ENCODE measurements at regions not wholly inside any gene's neighbourhood (a gene's known extent, or its start where the extent isn't known, plus 50 kb on each side); places are given as distances from the start of the nearest gene placed in this dataset.
"Not testable (repeated sequence)": the region's sequence is repeated elsewhere in the genome, so short reads cannot be mapped to it uniquely, and the experiment has no call there.

DNA sequence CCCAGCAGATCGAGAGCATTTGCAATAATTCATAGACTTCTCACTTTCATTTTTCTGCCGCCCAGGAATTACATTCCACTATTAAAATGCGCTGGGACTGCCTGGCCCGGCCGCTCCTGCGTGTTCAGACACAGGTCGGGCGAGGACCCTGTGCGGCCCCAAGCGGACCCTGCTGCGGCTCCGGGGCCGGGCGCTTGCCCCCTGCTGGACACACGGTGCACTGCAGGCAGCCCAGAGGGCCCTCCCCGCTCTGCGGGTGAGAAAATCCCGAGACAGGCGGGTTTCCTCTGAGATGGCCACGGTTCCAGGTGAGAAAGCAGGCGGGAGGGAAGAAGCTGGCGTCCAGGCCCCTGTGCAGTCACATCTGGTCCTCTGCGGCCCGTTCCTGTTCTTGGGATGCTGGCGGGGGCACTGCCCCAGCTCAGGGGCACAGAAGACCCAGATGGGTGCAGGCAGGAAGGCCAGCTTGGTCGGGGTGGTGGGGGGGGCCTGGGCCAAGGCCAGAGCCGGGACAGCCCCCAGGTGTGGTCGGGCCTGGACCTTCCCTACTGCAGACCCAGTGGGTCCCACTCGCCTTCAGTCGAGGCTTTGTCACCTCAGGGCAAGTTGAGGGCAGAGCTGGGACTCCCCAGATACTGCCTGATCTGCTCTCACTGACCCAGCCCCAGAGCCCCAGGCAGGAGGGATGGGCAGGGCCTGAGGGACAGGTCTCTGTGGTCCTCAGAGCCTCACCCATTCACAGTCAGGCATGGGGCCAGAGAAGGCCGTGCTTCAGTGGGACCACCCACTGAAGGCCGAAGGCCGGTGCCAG, 135.1 kb downstream of the FAM53A start:
- peak; percentile 84 for TF ChIP-seq CTCF (IDR thresholded peaks at IDR 0.05; ENCODE audit: low read depth, low read length)
- H3K9me3 ChIP-seq (ENCODE audit: low read depth); H3K27me3 ChIP-seq; H3K36me3 ChIP-seq; H3K27ac ChIP-seq; H3K4me3 ChIP-seq: not testable (repeated sequence)
- H3K4me1 ChIP-seq (ENCODE audit: low read depth) = peaks cover 12% of the 10 kb centered on the region
- peak; percentile 50 to 66 for DNase-seq (ENCODE audit: low read depth in 1 of 2, low spot score in 1 of 2)

DNA sequence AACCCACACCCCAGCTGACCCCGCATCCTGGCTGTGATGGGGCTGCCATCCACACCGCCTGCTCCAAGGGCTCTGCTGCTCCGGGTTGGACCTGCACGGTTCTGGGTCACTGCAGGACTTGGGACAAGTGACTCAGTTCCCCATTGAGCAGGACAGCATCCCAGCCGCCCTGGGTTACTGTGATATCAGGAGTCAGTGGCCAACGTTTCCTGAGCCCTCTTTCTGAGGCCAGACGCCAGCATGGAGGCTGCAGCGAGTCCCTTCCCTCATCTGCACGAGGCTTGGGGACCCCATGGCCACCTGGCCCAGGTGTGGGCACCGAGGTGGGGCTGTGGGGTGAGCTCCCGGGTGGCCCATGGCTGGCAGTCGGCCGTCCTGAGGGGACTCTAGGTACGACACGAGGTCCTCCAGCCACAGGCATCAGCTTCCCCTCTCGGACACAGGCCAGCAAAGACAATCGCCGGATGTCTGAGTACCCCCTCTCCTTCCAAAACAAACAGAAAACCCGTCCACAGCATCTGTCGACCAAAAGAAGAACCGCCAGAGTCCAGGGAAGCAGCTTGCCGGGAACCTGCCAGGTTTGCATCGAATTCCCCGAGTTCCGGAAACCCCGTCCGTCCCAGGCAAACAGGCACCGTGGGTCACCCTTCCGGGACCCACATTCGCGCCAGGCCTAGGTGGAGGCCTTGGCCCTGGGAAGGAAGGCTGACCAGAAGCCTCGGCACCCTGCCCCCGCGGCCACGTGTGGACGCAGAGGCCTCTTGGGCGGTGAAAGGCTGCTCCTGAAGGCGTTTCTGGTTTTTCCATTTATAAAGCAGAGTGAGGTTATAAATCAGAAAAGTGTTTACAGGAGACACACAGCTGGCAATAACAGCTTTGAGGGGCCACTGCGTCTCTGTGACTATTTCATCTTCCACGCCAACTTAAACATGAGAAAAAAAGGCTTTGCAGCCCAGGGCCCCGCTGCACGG, 136.0 kb downstream of the FAM53A start:
- H3K27ac ChIP-seq = no peak overlapping the region
- DNase-seq (ENCODE audit: low read depth in 1 of 2, low spot score in 1 of 2) = peak in 1 of 2 donors; percentile 39
- H3K4me3 ChIP-seq = no peak overlapping the region
- H3K4me1 ChIP-seq (ENCODE audit: low read depth) = peaks cover 12% of the 10 kb centered on the region
- peaks cover 3% of the 10 kb centered on the region for H3K27me3 ChIP-seq
- no peaks in the 10 kb centered on the region for H3K9me3 ChIP-seq (ENCODE audit: low read depth)
- H3K36me3 ChIP-seq = no peaks in the 10 kb centered on the region
- no peak for TF ChIP-seq CTCF (IDR thresholded peaks at IDR 0.05; ENCODE audit: low read depth, low read length)

GRCh38 chr4:1547131-1547855, 136.8 kb downstream of the FAM53A start:
- Histone ChIP-seq H3K27me3 (peaks cover 3% of the 10 kb centered on the region), H3K4me3 (no peak overlapping the region), H3K4me1 (ENCODE audit: low read depth) (peaks cover 12% of the 10 kb centered on the region), H3K27ac (no peak overlapping the region), H3K36me3 (no peaks in the 10 kb centered on the region), H3K9me3 (ENCODE audit: low read depth) (no peaks in the 10 kb centered on the region)
- peak in 1 of 2 donors; percentile 54 for DNase-seq (ENCODE audit: low read depth in 1 of 2, low spot score in 1 of 2)
- TF ChIP-seq CTCF (IDR thresholded peaks at IDR 0.05; ENCODE audit: low read depth, low read length) = no peak

- Histone ChIP-seq H3K4me3 (no peak overlapping the region), H3K27me3 (peaks cover 3% of the 10 kb centered on the region), H3K4me1 (ENCODE audit: low read depth) (peaks cover 12% of the 10 kb centered on the region), H3K36me3 (no peaks in the 10 kb centered on the region), H3K27ac (no peak overlapping the region), H3K9me3 (ENCODE audit: low read depth) (no peaks in the 10 kb centered on the region)
- TF ChIP-seq CTCF (IDR thresholded peaks at IDR 0.05; ENCODE audit: low read depth, low read length) = no peak
- no peak for DNase-seq (ENCODE audit: low read depth in 1 of 2, low spot score in 1 of 2)
Observed at GRCh38 chr4:1544861-1545281, 138.6 kb upstream of the NKX1-1 start.

DNA sequence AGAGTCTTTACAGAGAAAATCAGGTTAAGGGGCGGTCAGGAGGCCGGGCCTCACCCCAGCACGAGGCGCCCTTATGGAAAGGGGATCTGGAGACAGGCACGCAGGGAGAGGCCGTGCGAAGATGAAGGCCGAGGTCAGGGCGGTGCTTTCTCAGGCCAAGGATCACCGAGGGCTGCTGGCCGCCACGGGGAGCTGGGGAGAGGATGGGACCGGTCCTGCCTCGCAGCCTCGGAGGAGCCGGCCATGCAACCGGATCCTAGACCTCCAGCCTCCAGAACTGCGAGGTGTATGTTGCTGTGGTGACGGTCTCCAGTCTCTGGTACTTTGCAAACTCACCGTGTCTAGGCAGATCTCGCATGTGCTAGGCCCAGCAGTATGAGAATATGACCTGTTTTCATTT, 138.2 kb upstream of the NKX1-1 start:
- H3K4me1 ChIP-seq (ENCODE audit: low read depth) = peaks cover 12% of the 10 kb centered on the region
- H3K27me3 ChIP-seq; H3K27ac ChIP-seq; DNase-seq (ENCODE audit: low read depth in 1 of 2, low spot score in 1 of 2); H3K36me3 ChIP-seq; H3K4me3 ChIP-seq; H3K9me3 ChIP-seq (ENCODE audit: low read depth): not testable (repeated sequence)

Data from cardiac muscle cell (in vitro differentiated cells and primary cell).